Sigmoid colon (tissue), 6 donors: ENCODE measurements at regions not wholly inside any gene's neighbourhood (a gene's known extent, or its start where the extent isn't known, plus 50 kb on each side); places are given as distances from the start of the nearest gene placed in this dataset.

ENCODE experiments used
- DNase-seq: peaks from one replicate; pipeline ENCODE4 v3.0.0-alpha.2; 2019
- H3K27ac ChIP-seq, 4 donors: fragments of 200-600 bp; sonication (generic); one replicate each; pipeline ENCODE4 v1.5.1; 2016 to 2019; ENCODE audit warnings: mild to moderate bottlenecking in 1 of 4
- H3K27me3 ChIP-seq, 3 donors: fragments of 200-600 bp; sonication (generic); one replicate each; pipeline ENCODE4 v1.5.1; 2019; ENCODE audit warnings: mild to moderate bottlenecking in 1 of 3
- H3K36me3 ChIP-seq, 4 donors: fragments of 200-600 bp; sonication (generic); one replicate each; pipeline ENCODE4 v1.5.1; 2016 to 2019
- H3K4me1 ChIP-seq, 4 donors: fragments of 200-600 bp; sonication (generic); one replicate each; pipeline ENCODE4 v1.5.1; 2017 to 2019
- H3K4me3 ChIP-seq, 4 donors: fragments of 200-600 bp; sonication (generic); one replicate each; pipeline ENCODE4 v1.5.1; 2017 to 2019; ENCODE audit warnings: mild to moderate bottlenecking in 2 of 4, moderate library complexity in 1 of 4
- H3K9me3 ChIP-seq, 4 donors: fragments of 200-600 bp in 3 of 4; sonication (generic) in 3 of 4; one replicate each; pipeline versions ENCODE4 v1.5.1 to v1.6.1; 2013 to 2019
- CTCF ChIP-seq, 4 experiments: fragments of 450-650 bp in 3 of 4; fragments of 200-600 bp in 1 of 4; IDR thresholded peaks; one replicate each; pipeline ENCODE4 v1.5.1; 2016 to 2019; ENCODE audit warnings: antibody characterized with exemption in 4 of 4, mild to moderate bottlenecking in 3 of 4, moderate library complexity in 2 of 4
- EP300 ChIP-seq, 4 donors: sonication (generic); formaldehyde crosslinking; IDR thresholded peaks; one replicate each; pipeline ENCODE4 v1.6.1; 2017; ENCODE audit warnings: antibody characterized with exemption in 4 of 4
- POLR2A ChIP-seq, 2 donors: fragments of 450-650 bp; IDR thresholded peaks; one replicate each; pipeline ENCODE4 v1.6.1; 2016; ENCODE audit warnings: antibody characterized with exemption in 2 of 2, mild to moderate bottlenecking in 2 of 2, moderate library complexity in 2 of 2
- POLR2AphosphoS5 ChIP-seq, 4 donors: sonication (generic); formaldehyde crosslinking; IDR thresholded peaks; one replicate each; pipeline ENCODE4 v1.6.1; 2017; ENCODE audit warnings: antibody characterized with exemption in 4 of 4
- WGBS, 2 donors: extraction: QIAGEN DNeasy Blood & Tissue Kit; methylation state at CpG; one replicate each; pipeline ENCODE4 v1.1.7; 2013; 5-methylcytosine and 5-hydroxymethylcytosine counted together
- intact Hi-C: fragments of 100-400 bp; cut with DNase I; formaldehyde crosslinking; loops from one replicate; pipeline ENCODE4 v1.15.1; 2023
- donor health status: healthy with polysubstance abuse.
- donor health status: healthy.

- Histone ChIP-seq H3K36me3 (no peaks in the 10 kb centered on the region), H3K9me3 (no peaks in the 10 kb centered on the region), H3K4me1 (no peaks in the 10 kb centered on the region), H3K27ac (no peak overlapping the region), H3K4me3 (no peak overlapping the region), H3K27me3 (no peaks in the 10 kb centered on the region)
- intact Hi-C loops = no loop called here
- DNase-seq = no peak
- WGBS, 2 donors = 50 to 88% methylated on average over 2 of the region's 2 CpGs
- TF ChIP-seq EP300 (IDR thresholded peaks at IDR 0.05) (no peak), POLR2AphosphoS5 (IDR thresholded peaks at IDR 0.05) (no peak), CTCF (IDR thresholded peaks at IDR 0.05) (no peak), POLR2A (IDR thresholded peaks at IDR 0.05) (no peak)
These were observed 424.7 kb downstream of the MMUT start for GRCh38 chr6:49038294-49038822.

DNA sequence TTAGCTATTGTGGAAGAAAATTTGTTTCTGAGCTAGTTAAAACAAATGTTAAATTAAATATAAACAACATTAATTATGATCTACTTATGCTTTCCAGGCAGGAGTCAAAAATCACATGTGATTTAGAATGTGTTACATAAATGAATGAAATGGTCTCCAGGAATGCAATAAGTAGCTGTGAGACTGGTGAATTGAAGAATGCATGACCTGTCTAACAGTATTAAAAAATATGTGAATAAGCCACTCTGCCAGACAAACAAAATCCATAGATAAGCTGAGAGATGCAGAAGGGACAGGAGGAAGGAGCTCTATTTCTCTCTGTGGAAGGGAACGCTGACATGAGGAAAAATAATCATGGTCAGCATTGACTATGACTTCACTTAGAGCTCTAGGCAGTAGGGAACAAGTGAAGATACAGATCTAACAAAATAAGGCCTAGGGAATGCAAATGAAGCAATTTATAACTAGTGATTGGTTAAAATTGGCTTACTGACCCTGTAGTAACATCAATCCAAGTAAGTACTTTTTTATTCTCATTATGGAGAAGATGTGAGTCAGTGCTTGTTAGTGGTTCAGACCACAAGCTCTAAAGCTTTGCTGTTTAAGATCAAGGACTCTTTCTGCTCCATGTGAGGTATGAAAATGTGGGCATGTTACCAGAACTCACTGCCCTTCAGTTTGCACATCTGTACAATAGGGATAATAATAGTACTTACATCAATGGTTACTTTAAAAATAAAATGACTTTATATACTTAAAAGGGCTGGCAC is 432.6 kb downstream of the MMUT start:
- no peaks in the 10 kb centered on the region for H3K27me3 ChIP-seq
- no peaks in the 10 kb centered on the region for H3K4me1 ChIP-seq
- no peak overlapping the region for H3K27ac ChIP-seq
- WGBS, 2 donors = 76 to 91% methylated on average over 1 of the region's 1 CpG
- H3K36me3 ChIP-seq = no peaks in the 10 kb centered on the region
- DNase-seq = no peak
- intact Hi-C loops = no loop called here
- no peaks in the 10 kb centered on the region for H3K9me3 ChIP-seq
- no peak for TF ChIP-seq POLR2AphosphoS5 (IDR thresholded peaks at IDR 0.05)
- no peak overlapping the region for H3K4me3 ChIP-seq

DNA sequence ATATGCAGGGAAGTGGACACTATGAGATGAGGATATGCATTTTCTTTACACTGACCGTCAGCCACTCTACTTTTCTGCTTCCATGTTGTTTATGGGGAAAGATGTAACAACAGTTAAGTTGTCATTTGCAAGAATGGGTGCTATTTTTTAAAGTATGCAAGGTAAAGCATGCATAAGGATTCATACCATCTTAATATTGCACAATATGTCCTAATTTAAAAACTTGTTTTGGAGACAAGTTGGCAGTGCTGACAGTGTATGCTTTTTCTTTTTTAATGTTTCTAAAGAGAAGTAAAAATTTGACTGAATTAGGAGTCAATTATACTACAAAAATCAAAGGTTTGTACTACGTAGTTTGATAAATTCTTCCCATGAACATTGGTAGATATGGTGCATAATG is 435.4 kb downstream of the MMUT start:
- intact Hi-C loops = no loop called here
- Histone ChIP-seq H3K27me3 (no peaks in the 10 kb centered on the region), H3K4me1 (no peaks in the 10 kb centered on the region), H3K36me3 (no peaks in the 10 kb centered on the region), H3K4me3 (no peak overlapping the region), H3K27ac (no peak overlapping the region), H3K9me3 (no peaks in the 10 kb centered on the region)
- TF ChIP-seq CTCF (IDR thresholded peaks at IDR 0.05) (no peak), POLR2A (IDR thresholded peaks at IDR 0.05) (no peak), POLR2AphosphoS5 (IDR thresholded peaks at IDR 0.05) (no peak), EP300 (IDR thresholded peaks at IDR 0.05) (no peak)
- no peak for DNase-seq
- 84 to 89% methylated on average over 2 of the region's 2 CpGs for WGBS, 2 donors

- Histone ChIP-seq H3K4me1 (no peaks in the 10 kb centered on the region), H3K27me3 (no peaks in the 10 kb centered on the region), H3K4me3 (no peak overlapping the region), H3K36me3 (no peaks in the 10 kb centered on the region), H3K9me3 (peaks cover 0 to 3% (median 0%) of the 10 kb centered on the region in 4 donors), H3K27ac (no peak overlapping the region)
- DNase-seq = no peak
- intact Hi-C loops = no loop called here
- WGBS, 2 donors = 59 to 64% methylated on average over 2 of the region's 2 CpGs
- TF ChIP-seq EP300 (IDR thresholded peaks at IDR 0.05) = no peak
- no peak for TF ChIP-seq POLR2A (IDR thresholded peaks at IDR 0.05)
- no peak for TF ChIP-seq CTCF (IDR thresholded peaks at IDR 0.05)
- TF ChIP-seq POLR2AphosphoS5 (IDR thresholded peaks at IDR 0.05) = no peak
These were observed 437.5 kb downstream of the MMUT start for GRCh38 chr6:49025273-49026240.

GRCh38 chr6:49004801-49005200 is 458.3 kb downstream of the MMUT start:
- WGBS, 2 donors = 61 to 66% methylated on average over 2 of the region's 2 CpGs

More at GRCh38 chr6:49004801-49005200, 458.3 kb downstream of the MMUT start:
- Histone ChIP-seq H3K27me3 (no peaks in the 10 kb centered on the region), H3K4me1 (peaks cover 0 to 18% (median 5%) of the 10 kb centered on the region in 4 donors), H3K9me3 (no peaks in the 10 kb centered on the region), H3K27ac (no peak overlapping the region), H3K4me3 (no peak overlapping the region), H3K36me3 (no peaks in the 10 kb centered on the region)
- no peak for DNase-seq
- TF ChIP-seq POLR2A (IDR thresholded peaks at IDR 0.05) (no peak), EP300 (IDR thresholded peaks at IDR 0.05) (no peak), POLR2AphosphoS5 (IDR thresholded peaks at IDR 0.05) (no peak), CTCF (IDR thresholded peaks at IDR 0.05) (no peak)
- intact Hi-C loops = no loop called here
